ENCODE measurements at regions not wholly inside any gene's neighbourhood (a gene's known extent, or its start where the extent isn't known, plus 50 kb on each side); places are given as distances from the start of the nearest gene placed in this dataset.

DNA sequence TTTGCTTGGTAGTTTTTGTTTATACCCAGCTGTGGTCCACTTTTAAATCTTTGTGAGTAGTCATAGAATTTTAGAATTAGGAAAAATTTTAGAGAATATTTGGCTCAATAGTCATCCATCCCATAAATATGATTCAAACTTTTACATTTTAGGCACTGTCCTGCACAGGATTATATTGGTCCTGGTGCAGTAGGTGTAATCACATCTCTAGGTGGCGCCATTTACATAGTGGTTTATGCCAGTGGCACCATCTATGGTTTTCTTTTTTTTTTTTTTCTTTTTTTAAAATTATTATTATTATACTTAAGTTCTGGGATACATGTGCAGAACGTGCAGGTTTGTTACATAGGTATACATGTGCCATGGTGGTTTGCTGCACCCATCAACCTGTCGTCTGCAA lies 260.7 kb upstream of the KCNN2 start:
- TF ChIP-seq POLR2A (IDR thresholded peaks at IDR 0.05; ENCODE audit: low read depth, low read length) (no peak), POLR2AphosphoS5 (IDR thresholded peaks at IDR 0.05; ENCODE audit: low read depth, low read length) (no peak)

Measured in GM12892 (cell line).